Stimulated activated CD4-positive, alpha-beta T cell treated with anti-CD3 and anti-CD28 coated beads, Interleukin-4, amount 100 ng/mL, for 24 hours (primary cell): ENCODE measurements at regions not wholly inside any gene's neighbourhood (a gene's known extent, or its start where the extent isn't known, plus 50 kb on each side); places are given as distances from the start of the nearest gene placed in this dataset.

Experiments used
- DNase-seq: peaks from one replicate; pipeline ENCODE4 v3.0.0-alpha.2; 2020

GRCh38 chr16:86893506-86893905 is 315.2 kb downstream of the FOXL1 start:
- no peak for DNase-seq

DNA sequence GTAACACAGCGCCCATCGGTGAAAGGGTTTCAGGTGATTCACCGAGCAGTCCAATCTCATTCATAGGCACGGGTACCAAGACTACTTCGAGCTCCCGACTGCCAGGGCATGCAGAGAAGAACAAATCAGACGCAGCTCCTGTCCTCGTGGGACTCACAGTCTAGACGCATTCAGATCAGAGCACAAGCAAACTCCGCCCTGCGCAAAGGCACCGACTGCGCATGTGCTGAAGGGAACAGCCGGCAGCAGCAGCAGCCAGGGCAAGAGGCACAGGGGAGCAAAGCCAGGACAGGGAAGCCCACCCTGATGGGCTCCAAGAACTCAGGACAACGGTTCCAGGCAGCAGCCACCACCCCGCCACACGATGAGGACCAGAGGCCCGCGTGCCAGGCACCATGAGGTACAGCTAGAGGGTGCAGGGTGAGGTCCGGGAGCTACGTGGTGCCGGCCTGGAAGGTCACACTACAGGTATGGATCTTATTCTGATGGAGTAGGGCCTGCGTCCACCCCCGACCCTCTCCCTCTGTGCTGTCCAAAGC is 315.7 kb downstream of the FOXL1 start:
- DNase-seq = no peak

GRCh38 chr16:86894925-86895324 is 316.6 kb downstream of the FOXL1 start:
- no peak for DNase-seq

DNA sequence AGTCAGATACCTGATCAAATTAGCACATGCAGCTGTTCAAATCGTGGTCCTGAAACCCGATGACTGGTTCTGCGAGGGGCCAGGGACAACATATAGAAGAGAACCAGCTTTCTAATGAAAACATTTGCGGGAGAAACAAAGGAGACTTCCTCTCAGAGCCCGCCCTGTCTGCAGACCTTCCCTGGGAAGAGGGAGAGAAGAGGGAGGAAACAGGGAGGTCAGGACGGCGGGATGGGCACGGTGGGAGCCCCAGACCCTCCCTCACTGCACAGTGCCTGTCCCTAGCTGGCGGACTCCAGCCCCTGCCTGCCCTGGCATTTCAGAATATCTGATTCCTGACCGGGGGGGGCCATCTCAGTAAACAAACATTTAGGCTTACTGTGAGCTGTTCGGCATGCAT is 317.3 kb downstream of the FOXL1 start:
- DNase-seq = no peak

DNA sequence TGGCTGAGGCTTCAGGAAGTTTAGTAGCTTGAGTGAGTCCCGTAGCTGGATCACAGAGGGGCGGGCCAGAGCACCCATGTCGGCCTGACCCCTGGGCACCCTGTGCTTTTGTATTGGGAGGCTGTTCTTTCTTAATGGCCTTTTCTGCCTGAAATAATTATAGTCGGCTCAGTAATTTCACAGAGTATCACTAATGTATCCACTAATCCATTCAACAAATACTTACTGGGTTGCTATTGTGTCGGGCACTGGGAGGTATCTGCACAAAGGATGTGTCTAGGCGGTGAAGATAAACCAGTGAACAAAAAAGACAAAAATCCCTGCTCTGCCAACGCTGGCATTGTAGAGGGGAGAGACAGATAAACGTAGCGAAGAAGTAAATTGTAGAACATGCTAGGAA is 318.6 kb downstream of the FOXL1 start:
- DNase-seq = no peak

- no peak for DNase-seq
These were observed 319.1 kb downstream of the FOXL1 start for GRCh38 chr16:86897486-86897885.

DNA sequence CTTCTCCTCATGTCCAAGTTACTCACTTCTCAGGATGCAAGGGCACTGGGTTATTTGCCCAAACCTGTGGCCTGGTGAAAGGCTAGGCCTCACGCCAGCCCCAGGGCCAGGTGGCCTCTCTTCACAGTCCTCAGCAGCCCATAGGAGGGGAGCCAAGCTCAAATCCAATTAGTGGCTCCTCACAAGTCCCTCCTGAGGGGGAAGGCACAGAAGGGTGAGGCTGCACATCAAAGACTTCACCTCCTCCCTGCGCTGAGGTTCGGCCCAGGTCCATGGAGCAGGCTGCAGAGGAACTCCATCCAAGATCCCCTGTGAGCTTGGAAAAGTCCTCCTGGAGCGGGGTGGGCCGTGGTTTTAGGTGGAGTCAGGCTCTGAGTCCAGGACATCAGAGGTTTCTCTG is 320.0 kb downstream of the FOXL1 start:
- no peak for DNase-seq

- no peak for DNase-seq
These were observed 320.8 kb downstream of the FOXL1 start for GRCh38 chr16:86899151-86899550.

- no peak for DNase-seq
These were observed 321.4 kb downstream of the FOXL1 start for GRCh38 chr16:86899757-86900156.

DNA sequence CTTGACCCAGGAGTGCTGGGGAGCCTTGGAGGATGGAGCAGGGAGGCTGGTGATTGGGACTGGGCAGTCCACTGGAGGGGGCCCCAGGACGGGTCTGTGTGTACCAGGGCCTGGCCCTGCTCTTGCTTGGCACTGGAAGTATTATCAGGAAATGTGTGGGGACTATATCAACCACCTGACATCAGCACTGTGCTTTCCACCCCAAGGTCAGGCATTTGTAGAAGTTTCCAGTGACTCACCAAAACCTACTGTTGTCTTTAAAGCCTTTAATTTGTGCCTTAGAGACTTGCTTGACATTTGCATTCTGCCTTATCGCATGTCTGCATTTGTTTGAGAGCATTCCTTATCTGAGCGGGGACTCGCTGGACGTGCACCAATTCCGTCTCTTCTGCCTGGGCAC is 323.1 kb downstream of the FOXL1 start:
- no peak for DNase-seq

DNA sequence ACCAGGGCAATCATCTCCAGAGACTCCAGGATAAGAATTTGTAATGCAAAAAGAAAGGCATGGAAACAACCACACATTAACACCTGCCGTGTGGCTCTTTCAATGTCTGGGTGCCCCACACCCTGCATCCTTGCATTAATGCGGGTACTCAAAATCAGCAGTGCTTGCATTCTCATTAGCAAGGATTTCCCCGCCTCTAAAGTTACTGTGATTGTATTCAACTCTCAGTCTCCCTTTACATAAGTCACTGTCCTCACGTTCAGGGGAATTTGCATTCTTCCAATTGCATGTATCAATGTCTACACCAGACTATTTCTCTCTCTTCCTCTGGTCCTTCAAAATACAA is 324.3 kb downstream of the FOXL1 start:
- no peak for DNase-seq

- no peak for DNase-seq
These were observed 324.7 kb downstream of the FOXL1 start for GRCh38 chr16:86903068-86903467.

DNA sequence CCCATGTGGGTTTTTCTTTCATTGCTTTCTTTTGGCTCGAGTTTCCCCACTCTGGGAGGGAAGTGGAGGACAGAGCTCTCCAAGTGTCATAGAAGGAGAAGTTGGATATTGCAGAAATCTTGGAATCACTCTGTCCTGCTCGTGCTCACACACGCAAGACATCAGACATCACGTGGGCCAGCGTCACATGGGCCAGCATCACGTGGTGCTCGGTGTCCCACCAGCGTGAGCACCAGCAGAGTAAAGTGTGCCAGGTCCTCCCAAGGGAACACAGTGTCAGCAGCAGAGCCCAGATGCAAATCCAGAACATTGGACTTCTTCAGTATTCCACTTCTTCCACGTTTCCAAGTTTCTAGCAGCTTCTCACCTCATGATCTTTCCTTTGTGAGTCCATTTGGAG is 327.0 kb downstream of the FOXL1 start:
- DNase-seq = no peak

- DNase-seq = no peak
These were observed 328.3 kb downstream of the FOXL1 start for GRCh38 chr16:86906623-86907022.

DNA sequence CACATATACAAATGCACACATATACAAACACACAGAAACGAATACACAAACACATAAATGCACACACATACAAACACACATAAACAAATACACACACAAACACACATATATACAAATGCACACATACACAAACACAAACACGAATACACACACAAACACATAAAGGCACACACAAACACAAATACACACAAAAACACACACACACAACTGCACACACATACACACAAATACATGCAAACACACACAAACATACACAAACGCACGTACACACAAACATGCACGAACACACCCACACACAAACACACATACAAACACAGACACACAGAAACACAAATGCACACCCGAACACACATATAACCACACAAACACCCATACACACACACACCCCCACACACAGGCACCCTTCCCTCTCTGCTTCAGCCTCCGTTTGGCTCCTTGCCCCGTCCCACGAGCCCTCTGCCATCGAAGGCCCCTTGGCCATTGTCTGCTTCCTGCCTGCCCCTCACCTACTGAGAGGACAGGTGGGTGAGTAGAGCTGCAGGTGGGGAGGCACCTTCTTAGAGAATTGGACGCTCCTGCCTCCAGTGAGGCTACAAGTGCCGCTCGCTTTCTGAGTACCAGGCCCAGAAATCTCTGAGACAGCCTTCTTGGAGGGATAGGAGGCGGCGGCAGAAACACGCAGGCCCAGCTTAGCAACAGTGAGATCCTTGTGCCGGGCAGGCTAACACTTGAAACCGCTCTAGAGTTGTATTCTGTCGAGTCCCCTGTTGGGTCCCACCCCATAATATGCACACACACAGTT is 331.2 kb downstream of the FOXL1 start:
- DNase-seq = no peak

DNA sequence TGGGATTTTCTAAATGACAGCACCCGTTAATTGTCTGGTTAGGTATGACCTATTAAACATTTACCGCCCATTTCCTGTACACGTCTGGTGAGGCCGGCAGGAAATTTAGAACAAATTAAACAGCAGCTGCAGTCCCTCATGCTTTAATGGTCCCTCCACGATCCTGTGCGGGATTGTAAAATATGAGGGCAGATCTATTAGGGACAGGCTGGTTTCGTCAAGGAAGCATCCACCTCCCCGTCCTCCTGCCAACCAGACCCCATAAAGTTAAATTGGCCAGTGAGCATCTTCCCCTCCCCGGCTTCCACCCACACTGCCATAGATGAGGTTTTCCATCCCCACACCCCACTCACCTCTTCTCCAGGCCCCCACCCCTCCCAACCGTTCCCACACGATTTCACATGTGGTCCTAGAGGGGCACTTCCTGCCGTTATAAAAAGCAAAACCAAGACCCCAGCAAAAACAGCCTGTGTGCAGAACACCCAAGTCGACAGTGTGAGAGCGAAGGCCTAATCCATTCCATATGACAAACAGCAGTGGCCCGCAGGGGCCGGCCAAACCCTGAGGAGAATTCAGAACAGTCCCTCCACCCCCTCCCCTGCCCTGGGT is 331.9 kb downstream of the FOXL1 start:
- DNase-seq = no peak

DNA sequence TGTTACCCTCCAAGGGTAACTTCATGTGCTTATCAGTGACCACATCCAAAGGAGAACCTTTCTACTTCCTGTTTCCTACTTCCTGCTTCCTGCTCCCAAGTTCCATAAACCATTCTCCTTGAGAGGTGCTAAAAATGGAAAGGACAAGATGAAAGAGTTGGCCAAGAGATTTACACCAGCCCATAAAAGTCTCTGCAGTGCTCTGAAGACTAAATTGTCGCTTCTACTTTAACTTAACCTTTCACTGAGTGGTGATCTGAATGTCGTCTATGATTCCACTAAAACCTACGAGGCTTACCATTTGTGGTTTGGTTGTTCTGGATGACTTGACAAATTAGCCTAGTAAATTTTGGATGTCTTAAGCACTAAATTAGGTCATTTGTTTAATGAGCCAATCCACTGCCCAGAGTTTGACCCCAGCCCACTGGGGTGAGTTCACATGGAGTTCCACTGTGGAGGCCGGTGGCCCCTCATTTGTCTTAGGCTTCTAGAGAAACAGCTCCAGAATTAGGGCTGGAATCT is 333.1 kb downstream of the FOXL1 start:
- DNase-seq = no peak

DNA sequence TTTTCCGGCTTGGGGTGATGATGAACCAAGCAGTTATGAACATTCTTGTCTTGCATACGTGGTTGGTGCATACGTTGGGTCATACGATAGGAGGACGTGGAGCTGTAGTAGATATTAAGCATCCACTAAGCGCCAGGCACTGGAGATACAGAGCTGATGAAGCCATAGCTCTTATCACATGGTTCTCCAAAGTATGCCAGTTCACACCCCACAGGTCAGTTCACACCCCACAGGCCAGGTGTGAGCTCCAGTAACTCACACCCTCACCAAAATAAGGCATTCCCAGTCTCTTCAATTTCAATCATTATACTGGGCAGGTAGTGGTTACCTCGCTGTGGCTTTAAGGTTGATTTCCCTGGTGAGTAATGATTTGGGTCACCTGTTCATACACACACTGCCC is 335.5 kb downstream of the FOXL1 start:
- DNase-seq = no peak

GRCh38 chr16:86914876-86915717 is 336.7 kb downstream of the FOXL1 start:
- no peak for DNase-seq

DNA sequence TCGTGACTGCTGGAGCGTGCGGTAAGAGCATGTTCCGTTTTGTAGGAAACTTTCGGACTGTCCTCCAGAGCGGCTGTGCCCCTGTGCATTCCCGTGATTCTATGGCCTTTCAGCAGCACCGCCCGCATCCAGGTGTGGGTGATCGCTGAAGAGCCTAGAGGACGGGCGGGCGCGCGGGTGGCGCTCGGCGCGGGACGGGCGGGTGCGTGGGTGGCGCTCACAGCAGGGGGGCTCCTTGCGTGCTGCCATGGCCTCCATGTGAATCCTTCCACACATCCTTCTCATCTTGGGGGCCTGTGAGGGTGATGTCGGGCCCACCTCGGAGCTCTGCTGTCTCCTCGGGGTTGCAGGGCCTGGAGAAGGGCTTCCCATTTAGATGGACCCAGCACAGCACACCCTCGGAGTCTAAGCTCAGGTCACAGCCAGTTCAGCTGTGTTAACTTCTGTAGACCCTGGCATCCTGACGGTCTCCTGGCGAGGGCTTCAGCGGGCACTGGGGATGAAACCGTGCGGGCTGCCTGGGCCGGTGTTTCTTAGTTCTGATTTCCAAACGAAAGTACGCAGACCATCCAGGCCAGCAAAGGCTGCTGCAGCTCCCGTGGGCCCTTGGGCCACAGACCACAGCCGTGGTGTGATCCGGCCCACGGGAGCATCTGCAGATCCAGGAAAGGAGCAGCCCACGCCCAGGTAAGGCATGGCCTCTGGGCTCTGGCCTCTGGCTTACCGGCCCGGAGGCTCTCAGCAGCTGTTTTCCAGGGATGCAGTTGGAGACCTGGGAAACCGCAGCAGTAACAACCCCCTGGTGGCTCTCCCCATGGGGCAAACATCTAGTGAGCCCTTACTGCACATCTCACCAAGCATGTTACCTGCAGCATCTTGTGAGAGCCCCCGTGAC is 339.4 kb downstream of the FOXL1 start:
- DNase-seq = no peak

GRCh38 chr16:86918637-86919036 is 340.3 kb downstream of the FOXL1 start:
- no peak for DNase-seq

- no peak for DNase-seq
These were observed 340.7 kb downstream of the FOXL1 start for GRCh38 chr16:86919078-86919477.
